Fibroblast of the aortic adventitia (primary cell): ENCODE measurements at regions not wholly inside any gene's neighbourhood (a gene's known extent, or its start where the extent isn't known, plus 50 kb on each side); places are given as distances from the start of the nearest gene placed in this dataset.

ENCODE experiments used
- DNase-seq: peaks from one replicate; pipeline ENCODE4 v3.0.0-alpha.2; 2010; ENCODE audit warnings: low read depth
- H3K4me3 ChIP-seq: 2 replicates; pipeline ENCODE4 v1.5.1; 2011; ENCODE audit warnings: low read depth, mild to moderate bottlenecking, control low read depth, low read length, moderate library complexity
- TF ChIP-seq, protein P1 (sequence below): IDR thresholded peaks from 2 replicates; pipeline ENCODE4 v1.5.1; 2011; ENCODE audit warnings: mild to moderate bottlenecking, low read length, control low read depth, inconsistent platforms; ENCODE audit not compliant: insufficient read depth

GRCh38 chr4:141898346-141898745, 262.0 kb downstream of the IL15 start:
- no peak overlapping the region for H3K4me3 ChIP-seq
- DNase-seq, result peak; percentile 8
- TF ChIP-seq, protein P1, sequence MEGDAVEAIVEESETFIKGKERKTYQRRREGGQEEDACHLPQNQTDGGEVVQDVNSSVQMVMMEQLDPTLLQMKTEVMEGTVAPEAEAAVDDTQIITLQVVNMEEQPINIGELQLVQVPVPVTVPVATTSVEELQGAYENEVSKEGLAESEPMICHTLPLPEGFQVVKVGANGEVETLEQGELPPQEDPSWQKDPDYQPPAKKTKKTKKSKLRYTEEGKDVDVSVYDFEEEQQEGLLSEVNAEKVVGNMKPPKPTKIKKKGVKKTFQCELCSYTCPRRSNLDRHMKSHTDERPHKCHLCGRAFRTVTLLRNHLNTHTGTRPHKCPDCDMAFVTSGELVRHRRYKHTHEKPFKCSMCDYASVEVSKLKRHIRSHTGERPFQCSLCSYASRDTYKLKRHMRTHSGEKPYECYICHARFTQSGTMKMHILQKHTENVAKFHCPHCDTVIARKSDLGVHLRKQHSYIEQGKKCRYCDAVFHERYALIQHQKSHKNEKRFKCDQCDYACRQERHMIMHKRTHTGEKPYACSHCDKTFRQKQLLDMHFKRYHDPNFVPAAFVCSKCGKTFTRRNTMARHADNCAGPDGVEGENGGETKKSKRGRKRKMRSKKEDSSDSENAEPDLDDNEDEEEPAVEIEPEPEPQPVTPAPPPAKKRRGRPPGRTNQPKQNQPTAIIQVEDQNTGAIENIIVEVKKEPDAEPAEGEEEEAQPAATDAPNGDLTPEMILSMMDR, result no peak

DNA sequence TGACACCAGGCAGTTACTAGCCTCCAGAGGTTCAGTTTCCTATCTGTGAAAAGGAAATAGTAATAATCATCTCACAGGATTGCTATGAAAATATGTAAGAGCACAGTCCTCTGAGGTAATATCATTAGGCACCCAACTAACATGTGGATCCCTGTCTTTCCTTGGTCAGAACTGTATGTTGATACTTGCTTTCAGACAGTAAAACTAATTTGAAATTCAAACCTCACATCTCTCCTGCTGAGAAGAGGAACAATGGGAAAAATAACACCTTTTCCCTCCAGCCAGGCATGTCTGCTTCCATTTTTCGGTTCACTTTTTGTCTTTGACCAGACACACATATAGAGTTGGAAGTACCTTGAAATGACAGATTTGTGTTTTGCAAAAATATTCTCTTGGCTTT, 262.7 kb downstream of the IL15 start:
- no peak for DNase-seq
- TF ChIP-seq, protein P1, result no peak
- no peak overlapping the region for H3K4me3 ChIP-seq

- H3K4me3 ChIP-seq, result no peak overlapping the region
- DNase-seq, result peak; percentile 9
- TF ChIP-seq, protein P1, result no peak
Measured at GRCh38 chr4:141899541-141899940, 263.2 kb downstream of the IL15 start.

DNA sequence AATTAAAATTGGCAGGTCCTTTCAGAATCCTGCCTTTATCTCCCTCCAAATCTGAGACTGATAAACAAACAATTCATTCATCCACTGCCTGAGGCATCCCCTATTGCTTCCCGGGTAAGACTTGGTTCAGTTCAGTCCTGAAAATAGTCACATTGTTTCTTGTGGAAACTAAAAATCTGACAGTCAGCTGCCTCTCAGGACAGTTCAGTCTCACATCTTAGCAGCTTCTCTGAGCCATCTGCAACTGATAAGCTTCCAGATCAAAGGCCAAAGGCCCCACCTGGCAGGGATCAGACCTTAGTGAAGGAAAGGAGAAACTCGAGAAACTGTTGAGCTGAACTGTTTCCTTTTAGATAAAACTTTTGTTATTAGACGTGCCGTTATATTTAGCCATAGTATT, 264.5 kb downstream of the IL15 start:
- DNase-seq, result no peak
- TF ChIP-seq, protein P1, result no peak

GRCh38 chr4:141905751-141906150, 269.4 kb downstream of the IL15 start:
- no peak overlapping the region for H3K4me3 ChIP-seq
- DNase-seq, result peak; percentile 63
- TF ChIP-seq, protein P1, result no peak

More for the DNA sequence above, 264.5 kb downstream of the IL15 start:
- H3K4me3 ChIP-seq, result no peak overlapping the region

DNA sequence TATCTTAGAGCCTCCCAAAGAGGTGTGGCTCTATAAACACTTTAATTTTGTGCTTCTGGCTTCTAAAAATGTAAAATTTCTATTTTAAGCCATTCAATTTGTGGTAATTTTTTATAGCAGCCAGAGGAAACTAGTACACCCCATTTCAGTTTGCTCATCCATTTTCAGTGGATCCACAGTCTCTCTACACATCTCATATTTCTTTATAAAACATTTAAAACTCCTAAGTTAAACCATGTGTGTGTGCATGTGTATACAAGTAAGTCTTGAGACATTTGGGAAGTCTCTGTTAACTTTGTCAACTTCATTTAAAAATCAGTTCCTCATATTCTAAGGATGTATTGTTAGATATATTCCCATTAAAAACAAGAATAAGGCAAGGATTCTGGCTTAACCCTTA, 273.2 kb downstream of the IL15 start:
- TF ChIP-seq, protein P1, result no peak
- no peak for DNase-seq
- H3K4me3 ChIP-seq, result no peak overlapping the region

DNA sequence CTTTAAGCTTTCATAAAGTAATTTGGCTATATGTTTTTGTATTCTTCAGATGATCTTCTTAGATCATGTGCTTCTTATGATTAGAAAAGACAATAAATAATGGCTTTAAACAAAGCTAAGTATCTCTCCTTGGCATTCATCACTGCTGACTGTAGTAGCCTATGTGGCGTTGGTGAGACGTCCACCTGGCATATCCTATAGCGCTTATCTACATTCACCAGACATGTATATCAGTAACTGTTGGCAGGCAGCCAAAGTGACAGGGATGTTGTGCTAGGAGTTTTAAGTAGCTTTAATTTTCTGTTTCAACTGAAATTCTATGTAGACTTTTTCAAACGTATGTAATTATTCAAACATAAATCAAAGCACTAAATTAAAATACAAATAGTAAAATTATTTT, 276.4 kb downstream of the IL15 start:
- no peak overlapping the region for H3K4me3 ChIP-seq
- peak; percentile 31 for DNase-seq
- TF ChIP-seq, protein P1, result no peak
